Liver (tissue), 3 donors: ENCODE measurements at regions not wholly inside any gene's neighbourhood (a gene's known extent, or its start where the extent isn't known, plus 50 kb on each side); places are given as distances from the start of the nearest gene placed in this dataset.

Experiments
- CTCF ChIP-seq: fragments of 150-350 bp; IDR thresholded peaks from 2 replicates; pipeline ENCODE4 v1.5.1; 2017; ENCODE audit warnings: improper control_type of control experiment, low read depth, low read length; ENCODE audit not compliant: missing input control
- EGR1 ChIP-seq, 2 donors: IDR thresholded peaks; 2 replicates each; pipeline ENCODE4 v1.6.1; 2016 to 2018; ENCODE audit warnings: antibody characterized with exemption in 2 of 2, low read depth in 2 of 2
- MAX ChIP-seq: IDR thresholded peaks from 2 replicates; pipeline ENCODE4 v1.6.1; 2016; ENCODE audit warnings: antibody characterized with exemption
- NR2F2 ChIP-seq: IDR thresholded peaks from 2 replicates; pipeline ENCODE4 v1.6.1; 2016; ENCODE audit warnings: antibody characterized with exemption
- RAD21 ChIP-seq, 2 donors: IDR thresholded peaks; 2 replicates each; pipeline ENCODE4 v1.6.1; 2016; ENCODE audit warnings: antibody characterized with exemption in 2 of 2, mild to moderate bottlenecking in 2 of 2
- REST ChIP-seq: IDR thresholded peaks from 2 replicates; pipeline ENCODE4 v1.6.1; 2016; ENCODE audit warnings: antibody characterized with exemption, mild to moderate bottlenecking
- donor health status: healthy.
- donor health status: healthy.

GRCh38 chr6:86657192-86657591, 280.1 kb upstream of the HTR1E start:
- TF ChIP-seq CTCF = no peak
- TF ChIP-seq NR2F2 = no peak
- TF ChIP-seq MAX = no peak
- TF ChIP-seq RAD21 (IDR thresholded peaks at IDR 0.05) = no peak
- no peak for TF ChIP-seq REST
- no peak for TF ChIP-seq EGR1 (IDR thresholded peaks at IDR 0.05; ENCODE audit: low read depth in 2 of 2)
